ENCODE measurements at regions not wholly inside any gene's neighbourhood (a gene's known extent, or its start where the extent isn't known, plus 50 kb on each side); places are given as distances from the start of the nearest gene placed in this dataset.

DNA sequence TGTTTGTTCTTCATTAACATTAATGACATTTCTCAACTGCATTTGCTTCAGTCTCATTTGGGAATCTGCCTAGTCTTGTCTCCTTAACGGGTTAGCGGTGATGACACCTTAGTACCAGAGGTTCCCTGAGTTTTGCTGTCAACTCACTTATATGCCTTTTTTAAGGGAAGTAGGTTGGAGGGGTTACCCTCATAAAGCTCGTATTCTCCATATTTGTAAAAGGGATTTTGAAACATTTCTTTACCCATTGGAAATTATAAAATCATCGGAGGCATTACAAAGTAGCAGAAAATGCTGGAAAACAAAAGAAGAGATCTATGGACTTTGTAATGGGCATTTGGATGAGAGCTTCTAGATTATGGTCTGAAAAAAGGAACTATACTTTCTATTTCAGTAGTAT lies 88.7 kb upstream of the PRDM1 start:
- Mint-ChIP-seq H3K27ac (no peak overlapping the region), H3K27me3 (peaks cover 56% of the 10 kb centered on the region), H3K9me3 (ENCODE audit: insufficient read depth) (no peaks in the 10 kb centered on the region), H3K4me3 (no peak overlapping the region), H3K4me1 (peaks cover 21% of the 10 kb centered on the region)
- Histone ChIP-seq H3K27me3 (replicated peaks in 1 of 4; ENCODE audit: control extremely low read depth in 1 of 4, control insufficient read depth in 3 of 4, insufficient read depth in 4 of 4, low read length in 3 of 4) (peaks cover 4 to 44% (median 28%) of the 10 kb centered on the region in 4 experiments), H3K4me1 (ENCODE audit: control insufficient read depth in 2 of 2, insufficient read depth in 2 of 2, low read length in 2 of 2) (peaks cover 22 to 23% of the 10 kb centered on the region in 2 donors), H3K4me3 (ENCODE audit: control extremely low read depth in 1 of 5, extremely low read depth in 1 of 5, insufficient read depth in 1 of 5, low read depth in 2 of 5, low read length in 4 of 5) (no peak overlapping the region), H2AFZ (ENCODE audit: insufficient read depth, low read depth, low read length, poor library complexity, severe bottlenecking) (no peak overlapping the region), H4K20me1 (ENCODE audit: control insufficient read depth, insufficient read depth, low read length, poor library complexity, severe bottlenecking) (no peaks in the 10 kb centered on the region), H3K27ac (ENCODE audit: low read length in 2 of 2) (no peak overlapping the region), H3K9me3 (ENCODE audit: control extremely low read depth in 1 of 3, control insufficient read depth in 2 of 3, insufficient read depth in 1 of 3, low read length in 2 of 3) (no peaks in the 10 kb centered on the region), H3K79me2 (ENCODE audit: control insufficient read depth, insufficient read depth, low read length) (no peaks in the 10 kb centered on the region), H3K9ac (ENCODE audit: low read length) (no peak overlapping the region), H3K36me3 (replicated peaks in 1 of 2; ENCODE audit: control extremely low read depth in 1 of 2, control insufficient read depth in 1 of 2, extremely low read depth in 1 of 2, insufficient read depth in 2 of 2, low read length in 1 of 2) (no peaks in the 10 kb centered on the region), H3K4me2 (replicated peaks; ENCODE audit: low read depth, low read length, poor library complexity, severe bottlenecking) (no peak overlapping the region)
- DNase-seq (no peak), ATAC-seq (ENCODE audit: low read depth) (no peak)
- intact Hi-C loops (cut with micrococcal nuclease), result no loop called here
- WGBS (ENCODE audit: insufficient coverage), result no CpG with 5 or more reads among the region's 4 CpGs
- ChIA-PET CTCF (interaction anchor here (1.1 kb wide), 1 partner anchor 226 kb away, joined by 3 read pairs; no protein-coding TSS in a partner anchor), POLR2A (interaction anchor here (0.6 kb wide), 1 partner anchor 10 kb away, joined by 3 read pairs; no protein-coding TSS in a partner anchor)
- TF ChIP-seq, protein P1, sequence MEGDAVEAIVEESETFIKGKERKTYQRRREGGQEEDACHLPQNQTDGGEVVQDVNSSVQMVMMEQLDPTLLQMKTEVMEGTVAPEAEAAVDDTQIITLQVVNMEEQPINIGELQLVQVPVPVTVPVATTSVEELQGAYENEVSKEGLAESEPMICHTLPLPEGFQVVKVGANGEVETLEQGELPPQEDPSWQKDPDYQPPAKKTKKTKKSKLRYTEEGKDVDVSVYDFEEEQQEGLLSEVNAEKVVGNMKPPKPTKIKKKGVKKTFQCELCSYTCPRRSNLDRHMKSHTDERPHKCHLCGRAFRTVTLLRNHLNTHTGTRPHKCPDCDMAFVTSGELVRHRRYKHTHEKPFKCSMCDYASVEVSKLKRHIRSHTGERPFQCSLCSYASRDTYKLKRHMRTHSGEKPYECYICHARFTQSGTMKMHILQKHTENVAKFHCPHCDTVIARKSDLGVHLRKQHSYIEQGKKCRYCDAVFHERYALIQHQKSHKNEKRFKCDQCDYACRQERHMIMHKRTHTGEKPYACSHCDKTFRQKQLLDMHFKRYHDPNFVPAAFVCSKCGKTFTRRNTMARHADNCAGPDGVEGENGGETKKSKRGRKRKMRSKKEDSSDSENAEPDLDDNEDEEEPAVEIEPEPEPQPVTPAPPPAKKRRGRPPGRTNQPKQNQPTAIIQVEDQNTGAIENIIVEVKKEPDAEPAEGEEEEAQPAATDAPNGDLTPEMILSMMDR (IDR thresholded peaks at IDR 0.05), result no peak
- TF ChIP-seq EZH2 (IDR thresholded peaks at IDR 0.05; ENCODE audit: borderline replicate concordance, insufficient read depth, low read depth, low read length, poor library complexity, severe bottlenecking), result no peak

DNA sequence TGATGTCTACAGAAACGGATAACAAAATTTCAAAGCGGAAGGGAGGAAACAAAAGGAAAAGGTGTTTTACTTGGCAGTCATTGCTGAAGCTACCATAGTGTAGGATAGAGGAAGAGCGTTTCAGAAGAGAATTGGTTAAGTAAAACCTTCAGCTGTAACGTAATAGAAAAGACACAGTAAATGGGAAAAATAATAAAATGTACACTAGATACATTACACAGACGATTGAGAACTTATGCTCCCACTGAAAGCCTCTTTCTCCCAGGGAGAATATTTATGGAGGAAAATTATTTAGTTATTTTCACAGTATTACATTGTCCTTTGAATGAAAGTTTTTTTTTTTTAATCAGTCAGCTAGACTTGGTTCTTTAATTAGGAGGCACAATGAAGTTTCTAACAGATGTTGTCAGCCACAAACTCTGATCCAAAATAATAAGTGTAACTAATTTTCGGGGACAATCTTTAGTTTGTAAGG lies 90.7 kb upstream of the PRDM1 start:
- ChIA-PET CTCF (interaction anchor here (0.7 to 4.4 kb wide), 3 partner anchors 91 to 229 kb away, joined by 5 to 37 read pairs (median 6); partner anchors contain the start of gene PRDM1), POLR2A (interaction anchor here (0.7 to 1.3 kb wide), 2 partner anchors 13 to 361 kb away, joined by 3 to 4 read pairs; no protein-coding TSS in a partner anchor)
- Mint-ChIP-seq H3K4me1 (peaks cover 26% of the 10 kb centered on the region), H3K27ac (no peak overlapping the region), H3K9me3 (ENCODE audit: insufficient read depth) (no peaks in the 10 kb centered on the region), H3K4me3 (peak overlapping the region; percentile 90), H3K27me3 (peaks cover 48% of the 10 kb centered on the region)
- no peaks in the 10 kb centered on the region for H4K20me1 ChIP-seq (ENCODE audit: control insufficient read depth, insufficient read depth, low read length, poor library complexity, severe bottlenecking)
- peaks cover 4 to 39% (median 27%) of the 10 kb centered on the region in 4 experiments for H3K27me3 ChIP-seq (replicated peaks in 1 of 4; ENCODE audit: control extremely low read depth in 1 of 4, control insufficient read depth in 3 of 4, insufficient read depth in 4 of 4, low read length in 3 of 4)
- H3K27ac ChIP-seq (ENCODE audit: low read length in 2 of 2), result no peak overlapping the region
- no peak for TF ChIP-seq EZH2 (IDR thresholded peaks at IDR 0.05; ENCODE audit: borderline replicate concordance, insufficient read depth, low read depth, low read length, poor library complexity, severe bottlenecking)
- TF ChIP-seq, protein P1 (IDR thresholded peaks at IDR 0.05), result no peak
- H3K9me3 ChIP-seq (ENCODE audit: control extremely low read depth in 1 of 3, control insufficient read depth in 2 of 3, insufficient read depth in 1 of 3, low read length in 2 of 3), result no peaks in the 10 kb centered on the region
- peak overlapping the region; percentile 89 for H2AFZ ChIP-seq (ENCODE audit: insufficient read depth, low read depth, low read length, poor library complexity, severe bottlenecking)
- peak overlapping the region; percentile 91 for H3K9ac ChIP-seq (ENCODE audit: low read length)
- peaks cover 26 to 28% of the 10 kb centered on the region in 2 donors for H3K4me1 ChIP-seq (ENCODE audit: control insufficient read depth in 2 of 2, insufficient read depth in 2 of 2, low read length in 2 of 2)
- H3K4me2 ChIP-seq (replicated peaks; ENCODE audit: low read depth, low read length, poor library complexity, severe bottlenecking), result peak overlapping the region; percentile 74
- DNase-seq, result no peak
- H3K36me3 ChIP-seq (replicated peaks in 1 of 2; ENCODE audit: control extremely low read depth in 1 of 2, control insufficient read depth in 1 of 2, extremely low read depth in 1 of 2, insufficient read depth in 2 of 2, low read length in 1 of 2), result no peaks in the 10 kb centered on the region
- no peak for ATAC-seq (ENCODE audit: low read depth)
- WGBS (ENCODE audit: insufficient coverage), result 33% methylated on average over 1 of the region's 6 CpGs
- H3K79me2 ChIP-seq (ENCODE audit: control insufficient read depth, insufficient read depth, low read length), result no peaks in the 10 kb centered on the region
- peak overlapping the region in 4 of 5 experiments; percentile 66 to 93 (median 80) for H3K4me3 ChIP-seq (ENCODE audit: control extremely low read depth in 1 of 5, extremely low read depth in 1 of 5, insufficient read depth in 1 of 5, low read depth in 2 of 5, low read length in 4 of 5)
- intact Hi-C loops (cut with micrococcal nuclease), result loop anchor here (2.0 kb wide), 1 partner anchor 15 kb away; no protein-coding TSS in a partner anchor
